ENCODE measurements at regions not wholly inside any gene's neighbourhood (a gene's known extent, or its start where the extent isn't known, plus 50 kb on each side); places are given as distances from the start of the nearest gene placed in this dataset.

- Histone ChIP-seq H3K27ac (no peak overlapping the region), H3K4me3 (no peak overlapping the region), H3K36me3 (no peaks in the 10 kb centered on the region), H3K9me3 (no peaks in the 10 kb centered on the region), H3K4me1 (ENCODE audit: insufficient read depth) (no peaks in the 10 kb centered on the region), H3K27me3 (no peaks in the 10 kb centered on the region)
- intact Hi-C loops (cut with DNase I) = no loop called here
- TF ChIP-seq CTCF (IDR thresholded peaks at IDR 0.05) (no peak), EP300 (IDR thresholded peaks at IDR 0.05) (no peak), POLR2A (IDR thresholded peaks at IDR 0.05) (no peak)
- DNase-seq = no peak
- 45 to 64% (median 52%) methylated on average over 5 of the region's 5 CpGs for WGBS, 3 donors
Measured at GRCh38 chrX:39157006-39157405, 355.7 kb downstream of the MID1IP1 start.

GRCh38 chrX:39157796-39158195 is 356.5 kb downstream of the MID1IP1 start:
- no peak for TF ChIP-seq POLR2A (IDR thresholded peaks at IDR 0.05)
- no peak for TF ChIP-seq CTCF (IDR thresholded peaks at IDR 0.05)
- TF ChIP-seq EP300 (IDR thresholded peaks at IDR 0.05) = no peak
- Histone ChIP-seq H3K9me3 (no peaks in the 10 kb centered on the region), H3K36me3 (no peaks in the 10 kb centered on the region), H3K27me3 (no peaks in the 10 kb centered on the region), H3K27ac (no peak overlapping the region), H3K4me1 (ENCODE audit: insufficient read depth) (no peaks in the 10 kb centered on the region), H3K4me3 (no peak overlapping the region)
- no peak for DNase-seq
- intact Hi-C loops (cut with DNase I) = no loop called here
- WGBS, 3 donors = 29 to 34% (median 33%) methylated on average over 6 of the region's 6 CpGs

GRCh38 chrX:39158801-39159657 is 357.8 kb downstream of the MID1IP1 start:
- WGBS, 3 donors = 61 to 71% (median 62%) methylated on average over 11 of the region's 11 CpGs
- Histone ChIP-seq H3K27me3 (no peaks in the 10 kb centered on the region), H3K36me3 (no peaks in the 10 kb centered on the region), H3K27ac (no peak overlapping the region), H3K9me3 (no peaks in the 10 kb centered on the region), H3K4me1 (ENCODE audit: insufficient read depth) (no peaks in the 10 kb centered on the region), H3K4me3 (no peak overlapping the region)
- TF ChIP-seq POLR2A (IDR thresholded peaks at IDR 0.05) (no peak), EP300 (IDR thresholded peaks at IDR 0.05) (no peak), CTCF (IDR thresholded peaks at IDR 0.05) (no peak)
- intact Hi-C loops (cut with DNase I) = no loop called here
- no peak for DNase-seq

GRCh38 chrX:39159921-39160507 is 358.8 kb downstream of the MID1IP1 start:
- Histone ChIP-seq H3K27ac (no peak overlapping the region), H3K9me3 (no peaks in the 10 kb centered on the region), H3K4me3 (no peak overlapping the region), H3K36me3 (no peaks in the 10 kb centered on the region), H3K27me3 (no peaks in the 10 kb centered on the region), H3K4me1 (ENCODE audit: insufficient read depth) (no peaks in the 10 kb centered on the region)
- TF ChIP-seq CTCF (IDR thresholded peaks at IDR 0.05) = no peak
- no peak for TF ChIP-seq POLR2A (IDR thresholded peaks at IDR 0.05)
- TF ChIP-seq EP300 (IDR thresholded peaks at IDR 0.05) = no peak
- WGBS, 3 donors = 68 to 75% (median 70%) methylated on average over 4 of the region's 4 CpGs
- no peak for DNase-seq
- intact Hi-C loops (cut with DNase I) = no loop called here

Measured in ovary (tissue), 7 donors.